Fibroblast of lung (primary cell): ENCODE measurements at regions not wholly inside any gene's neighbourhood (a gene's known extent, or its start where the extent isn't known, plus 50 kb on each side); places are given as distances from the start of the nearest gene placed in this dataset.

Experiments used
- DNase-seq, 2 donors: peaks; one replicate each; pipeline versions ENCODE4 v3.0.0 to v3.0.0-alpha.2; 2010; ENCODE audit warnings: low read depth in 2 of 2
- H2AFZ ChIP-seq: 2 replicates; pipeline ENCODE4 v1.5.1; 2012; ENCODE audit warnings: low read length, control low read depth, inconsistent platforms
- H3K27ac ChIP-seq: 2 replicates; pipeline ENCODE4 v1.5.1; 2011; ENCODE audit warnings: low read length, control low read depth; ENCODE audit not compliant: insufficient read depth
- H3K27me3 ChIP-seq: 2 replicates; pipeline ENCODE4 v1.5.1; 2011; ENCODE audit warnings: mild to moderate bottlenecking, low read length; ENCODE audit not compliant: control insufficient read depth, insufficient read depth
- H3K36me3 ChIP-seq: 2 replicates; pipeline ENCODE4 v1.5.1; 2011; ENCODE audit warnings: low read length; ENCODE audit not compliant: control insufficient read depth, insufficient read depth
- H3K4me1 ChIP-seq: 2 replicates; pipeline ENCODE4 v1.5.1; 2011; ENCODE audit warnings: low read length; ENCODE audit not compliant: control insufficient read depth, insufficient read depth; ENCODE audit errors: extremely low read depth
- H3K4me2 ChIP-seq: 2 replicates; pipeline ENCODE4 v1.5.1; 2011; ENCODE audit warnings: low read length, control low read depth; ENCODE audit not compliant: insufficient read depth; ENCODE audit errors: extremely low read depth
- H3K4me3 ChIP-seq, 4 experiments: fragments of 200-600 bp in 1 of 4; sonication (generic) in 1 of 4; replicated peaks in 1 of 4; 2 replicates each; pipeline ENCODE4 v1.5.1; 2011 to 2016; ENCODE audit warnings: low read length in 4 of 4, low read depth in 3 of 4, mild to moderate bottlenecking in 3 of 4, control low read depth in 2 of 4, inconsistent platforms in 1 of 4, mixed read lengths in 1 of 4; ENCODE audit not compliant: insufficient read depth in 1 of 4; ENCODE audit errors: control extremely low read depth in 1 of 4
- H3K79me2 ChIP-seq: 2 replicates; pipeline ENCODE4 v1.5.1; 2012; ENCODE audit warnings: mild to moderate bottlenecking, low read length, inconsistent platforms; ENCODE audit not compliant: control insufficient read depth, insufficient read depth
- H3K9ac ChIP-seq: 2 replicates; pipeline ENCODE4 v1.5.1; 2011; ENCODE audit warnings: mild to moderate bottlenecking, low read length, control low read depth; ENCODE audit not compliant: insufficient read depth
- H3K9me3 ChIP-seq: 2 replicates; pipeline ENCODE4 v1.5.1; 2012; ENCODE audit warnings: low read depth, low read length; ENCODE audit not compliant: control insufficient read depth, insufficient read depth
- H4K20me1 ChIP-seq: 2 replicates; pipeline ENCODE4 v1.5.1; 2011; ENCODE audit warnings: low read length; ENCODE audit not compliant: control insufficient read depth, insufficient read depth; ENCODE audit errors: extremely low read depth
- CTCF ChIP-seq, 2 donors: IDR thresholded peaks in 1 of 2; conservative IDR thresholded peaks in 1 of 2; 1 replicate in 1 of 2; 2 replicates in 1 of 2; pipeline ENCODE4 v1.5.1; 2011 to 2012; ENCODE audit warnings: low read length in 2 of 2, control low read depth in 1 of 2, inconsistent platforms in 1 of 2, low read depth in 1 of 2, mild to moderate bottlenecking in 1 of 2
- EZH2 ChIP-seq: IDR thresholded peaks from 2 replicates; pipeline ENCODE4 v1.5.1; 2012; ENCODE audit warnings: low read length, control low read depth, mild to moderate bottlenecking; ENCODE audit errors: missing control alignments

- H3K36me3 ChIP-seq: no peaks in the 10 kb centered on the region
- H3K27ac ChIP-seq: no peak overlapping the region
- no peaks in the 10 kb centered on the region for H3K4me1 ChIP-seq
- H3K27me3 ChIP-seq: no peaks in the 10 kb centered on the region
- H3K9ac ChIP-seq: no peak overlapping the region
- H3K9me3 ChIP-seq: no peaks in the 10 kb centered on the region
- no peak overlapping the region for H3K4me3 ChIP-seq
- no peak overlapping the region for H3K4me2 ChIP-seq
- no peaks in the 10 kb centered on the region for H3K79me2 ChIP-seq
- peak; percentile 32 to 57 for TF ChIP-seq CTCF (conservative IDR thresholded peaks at IDR 0.05 in 1 of 2, IDR thresholded peaks at IDR 0.05 in 1 of 2; ENCODE audit: low read depth in 1 of 2, low read length in 2 of 2)
- no peak for TF ChIP-seq EZH2
- DNase-seq: peak; percentile 57 to 78
- H2AFZ ChIP-seq: no peak overlapping the region
- H4K20me1 ChIP-seq: no peaks in the 10 kb centered on the region
These were observed 196.8 kb upstream of the MBNL1 start for GRCh38 chr3:152071924-152072323.

- DNase-seq: peak; percentile 42 to 43
These were observed 195.5 kb upstream of the MBNL1 start for GRCh38 chr3:152073267-152073666.

GRCh38 chr3:152076148-152076547 lies 192.6 kb upstream of the MBNL1 start:
- no peak overlapping the region for H2AFZ ChIP-seq
- peak; percentile 18 to 53 for DNase-seq
- no peaks in the 10 kb centered on the region for H3K79me2 ChIP-seq
- no peaks in the 10 kb centered on the region for H3K27me3 ChIP-seq
- H3K9me3 ChIP-seq: no peaks in the 10 kb centered on the region
- H3K27ac ChIP-seq: no peak overlapping the region
- H3K4me2 ChIP-seq: no peak overlapping the region
- TF ChIP-seq CTCF (conservative IDR thresholded peaks at IDR 0.05 in 1 of 2, IDR thresholded peaks at IDR 0.05 in 1 of 2; ENCODE audit: low read depth in 1 of 2, low read length in 2 of 2): peak in 1 of 2 donors; percentile 20
- TF ChIP-seq EZH2: no peak
- H3K4me1 ChIP-seq: no peaks in the 10 kb centered on the region
- no peaks in the 10 kb centered on the region for H3K36me3 ChIP-seq
- no peak overlapping the region for H3K9ac ChIP-seq
- no peak overlapping the region for H3K4me3 ChIP-seq
- H4K20me1 ChIP-seq: no peaks in the 10 kb centered on the region

More at GRCh38 chr3:152073267-152073666, 195.5 kb upstream of the MBNL1 start:
- Histone ChIP-seq H3K4me3 (no peak overlapping the region), H2AFZ (no peak overlapping the region), H3K36me3 (no peaks in the 10 kb centered on the region), H3K9ac (no peak overlapping the region), H4K20me1 (no peaks in the 10 kb centered on the region), H3K4me1 (no peaks in the 10 kb centered on the region), H3K4me2 (no peak overlapping the region), H3K79me2 (no peaks in the 10 kb centered on the region), H3K27me3 (no peaks in the 10 kb centered on the region), H3K27ac (no peak overlapping the region), H3K9me3 (no peaks in the 10 kb centered on the region)
- TF ChIP-seq EZH2: no peak
- no peak for TF ChIP-seq CTCF (conservative IDR thresholded peaks at IDR 0.05 in 1 of 2, IDR thresholded peaks at IDR 0.05 in 1 of 2; ENCODE audit: low read depth in 1 of 2, low read length in 2 of 2)
